Activated naive CD8-positive, alpha-beta T cell treated with anti-CD3 and anti-CD28 coated beads, Interleukin-2, amount 50 U/mL, for 16 hours (primary cell): ENCODE measurements at regions not wholly inside any gene's neighbourhood (a gene's known extent, or its start where the extent isn't known, plus 50 kb on each side); places are given as distances from the start of the nearest gene placed in this dataset.
"Not testable (repeated sequence)": the region's sequence is repeated elsewhere in the genome, so short reads cannot be mapped to it uniquely, and the experiment has no call there.

ENCODE experiments used
- DNase-seq: peaks from one replicate; pipeline ENCODE4 v3.0.0-alpha.2; 2020; ENCODE audit warnings: low read depth, low spot score

GRCh38 chr14:95818581-95818980, 58.1 kb upstream of the TUNAR start:
- DNase-seq, result no peak

GRCh38 chr14:95817271-95817670, 59.4 kb upstream of the TUNAR start:
- DNase-seq, result no peak

- DNase-seq, result no peak
Observed at GRCh38 chr14:95816539-95816938, 60.1 kb upstream of the TUNAR start.

- no peak for DNase-seq
Observed at GRCh38 chr14:95815226-95815690, 61.4 kb upstream of the TUNAR start.

GRCh38 chr14:95814363-95815225, 62.0 kb upstream of the TUNAR start:
- DNase-seq, result no peak

GRCh38 chr14:95811813-95812212, 64.8 kb upstream of the TUNAR start:
- DNase-seq, result no peak

- no peak for DNase-seq
Observed at GRCh38 chr14:95808371-95808770, 68.3 kb upstream of the TUNAR start.

- no peak for DNase-seq
Observed at GRCh38 chr14:95796788-95797187, 79.8 kb upstream of the TUNAR start.

GRCh38 chr14:95787941-95788340, 74.0 kb upstream of the TCL1A start:
- no peak for DNase-seq

- no peak for DNase-seq
Observed at GRCh38 chr14:95786566-95786965, 72.6 kb upstream of the TCL1A start.

- no peak for DNase-seq
Observed at GRCh38 chr14:95784137-95784536, 70.2 kb upstream of the TCL1A start.

- DNase-seq, result no peak
Observed at GRCh38 chr14:95776798-95777534, 63.0 kb upstream of the TCL1A start.

GRCh38 chr14:95774265-95775160, 60.6 kb upstream of the TCL1A start:
- DNase-seq, result peak; percentile 17

GRCh38 chr14:95770777-95771176, 56.9 kb upstream of the TCL1A start:
- DNase-seq, result no peak

- DNase-seq, result no peak
Observed at GRCh38 chr14:95769976-95770375, 56.1 kb upstream of the TCL1A start.

- not testable (repeated sequence) for DNase-seq
Observed at GRCh38 chr14:95769431-95769830, 55.5 kb upstream of the TCL1A start.

GRCh38 chr14:95765051-95765450, 51.1 kb upstream of the TCL1A start:
- DNase-seq, result no peak

- DNase-seq, result no peak
Observed at GRCh38 chr14:95763875-95764274, 50.0 kb upstream of the TCL1A start.
